DMS79 treated with DMSO at 0.1 percent for 48 hours (cell line): ENCODE measurements at regions not wholly inside any gene's neighbourhood (a gene's known extent, or its start where the extent isn't known, plus 50 kb on each side); places are given as distances from the start of the nearest gene placed in this dataset.
"Not testable (repeated sequence)": the region's sequence is repeated elsewhere in the genome, so short reads cannot be mapped to it uniquely, and the experiment has no call there.

Experiments
- DNase-seq: peaks from one replicate; lab custom pipeline; 2025; lab: John Stamatoyannopoulos, UW

- DNase-seq: no peak
Observed at GRCh38 chr12:25384038-25384892, 133.5 kb upstream of the KRAS start.

GRCh38 chr12:25382311-25383106 is 131.8 kb upstream of the KRAS start:
- no peak for DNase-seq

GRCh38 chr12:25377469-25378177 is 126.9 kb upstream of the KRAS start:
- DNase-seq: no peak

- no peak for DNase-seq
Observed at GRCh38 chr12:25376985-25377384, 126.3 kb upstream of the KRAS start.

GRCh38 chr12:25376407-25376806 is 125.7 kb upstream of the KRAS start:
- no peak for DNase-seq

GRCh38 chr12:25372969-25373817 is 122.5 kb upstream of the KRAS start:
- no peak for DNase-seq

GRCh38 chr12:25372002-25372401 is 121.3 kb upstream of the KRAS start:
- DNase-seq: no peak

GRCh38 chr12:25368557-25368956 is 117.8 kb upstream of the KRAS start:
- no peak for DNase-seq

- DNase-seq: no peak
Observed at GRCh38 chr12:25366122-25366521, 115.4 kb upstream of the KRAS start.

GRCh38 chr12:25365340-25365730 is 114.6 kb upstream of the KRAS start:
- no peak for DNase-seq

GRCh38 chr12:25364529-25365339 is 114.0 kb upstream of the KRAS start:
- DNase-seq: no peak

- DNase-seq: no peak
Observed at GRCh38 chr12:25362646-25363045, 111.9 kb upstream of the KRAS start.

GRCh38 chr12:25361511-25361910 is 110.8 kb upstream of the KRAS start:
- no peak for DNase-seq

GRCh38 chr12:25357595-25357994 is 106.9 kb upstream of the KRAS start:
- DNase-seq: no peak

- DNase-seq: not testable (repeated sequence)
Observed at GRCh38 chr12:25352942-25353341, 102.2 kb upstream of the KRAS start.

- no peak for DNase-seq
Observed at GRCh38 chr12:25352083-25352918, 101.6 kb upstream of the KRAS start.

- no peak for DNase-seq
Observed at GRCh38 chr12:25348593-25348895, 97.8 kb upstream of the KRAS start.

GRCh38 chr12:25347716-25348592 is 97.2 kb upstream of the KRAS start:
- no peak for DNase-seq

- not testable (repeated sequence) for DNase-seq
Observed at GRCh38 chr12:25341877-25342276, 91.1 kb upstream of the KRAS start.
